ENCODE measurements at regions not wholly inside any gene's neighbourhood (a gene's known extent, or its start where the extent isn't known, plus 50 kb on each side); places are given as distances from the start of the nearest gene placed in this dataset.

GRCh38 chr2:239539083-239539775, 138.4 kb upstream of the HDAC4 start:
- Histone ChIP-seq H3K9me3 (ENCODE audit: control insufficient read depth in 2 of 2, insufficient read depth in 1 of 2, low read length in 1 of 2) (peaks cover 4 to 12% of the 10 kb centered on the region in 2 donors), H3K4me3 (ENCODE audit: low read length in 2 of 2) (no peak overlapping the region), H3K36me3 (ENCODE audit: control insufficient read depth in 2 of 2, insufficient read depth in 2 of 2, low read length in 1 of 2) (no peaks in the 10 kb centered on the region), H3K27ac (ENCODE audit: low read depth in 1 of 2, low read length in 1 of 2) (no peak overlapping the region), H3K27me3 (ENCODE audit: control insufficient read depth in 2 of 2, insufficient read depth in 1 of 2, low read length in 1 of 2) (no peaks in the 10 kb centered on the region), H3K4me1 (ENCODE audit: control insufficient read depth in 2 of 2, insufficient read depth in 2 of 2, low read length in 2 of 2) (peaks cover 6 to 12% of the 10 kb centered on the region in 2 donors)
- 90% methylated on average over 7 of the region's 7 CpGs for WGBS
- no peak for DNase-seq (ENCODE audit: low read depth in 6 of 9, low spot score in 9 of 9)

- Histone ChIP-seq H3K27me3 (ENCODE audit: control insufficient read depth in 2 of 2, insufficient read depth in 1 of 2, low read length in 1 of 2) (no peaks in the 10 kb centered on the region), H3K36me3 (ENCODE audit: control insufficient read depth in 2 of 2, insufficient read depth in 2 of 2, low read length in 1 of 2) (no peaks in the 10 kb centered on the region), H3K4me1 (ENCODE audit: control insufficient read depth in 2 of 2, insufficient read depth in 2 of 2, low read length in 2 of 2) (peaks cover 5 to 6% of the 10 kb centered on the region in 2 donors), H3K27ac (ENCODE audit: low read depth in 1 of 2, low read length in 1 of 2) (no peak overlapping the region), H3K9me3 (ENCODE audit: control insufficient read depth in 2 of 2, insufficient read depth in 1 of 2, low read length in 1 of 2) (peaks cover 4 to 12% of the 10 kb centered on the region in 2 donors), H3K4me3 (ENCODE audit: low read length in 2 of 2) (no peak overlapping the region)
- WGBS: 95% methylated on average over 10 of the region's 10 CpGs
- DNase-seq (ENCODE audit: low read depth in 6 of 9, low spot score in 9 of 9): no peak
Observed at GRCh38 chr2:239538357-239539052, 137.7 kb upstream of the HDAC4 start.

GRCh38 chr2:239537633-239538356, 137.0 kb upstream of the HDAC4 start:
- no peaks in the 10 kb centered on the region for H3K36me3 ChIP-seq (ENCODE audit: control insufficient read depth in 2 of 2, insufficient read depth in 2 of 2, low read length in 1 of 2)
- no peak overlapping the region for H3K4me3 ChIP-seq (ENCODE audit: low read length in 2 of 2)
- WGBS: 93% methylated on average over 11 of the region's 11 CpGs
- no peak for DNase-seq (ENCODE audit: low read depth in 6 of 9, low spot score in 9 of 9)
- H3K4me1 ChIP-seq (ENCODE audit: control insufficient read depth in 2 of 2, insufficient read depth in 2 of 2, low read length in 2 of 2): peaks cover 5 to 6% of the 10 kb centered on the region in 2 donors
- H3K27me3 ChIP-seq (ENCODE audit: control insufficient read depth in 2 of 2, insufficient read depth in 1 of 2, low read length in 1 of 2): no peaks in the 10 kb centered on the region
- H3K27ac ChIP-seq (ENCODE audit: low read depth in 1 of 2, low read length in 1 of 2): no peak overlapping the region
- peaks cover 4 to 12% of the 10 kb centered on the region in 2 donors for H3K9me3 ChIP-seq (ENCODE audit: control insufficient read depth in 2 of 2, insufficient read depth in 1 of 2, low read length in 1 of 2)

GRCh38 chr2:239536186-239536585, 135.4 kb upstream of the HDAC4 start:
- peaks cover 5 to 12% of the 10 kb centered on the region in 2 donors for H3K4me1 ChIP-seq (ENCODE audit: control insufficient read depth in 2 of 2, insufficient read depth in 2 of 2, low read length in 2 of 2)
- no peak for DNase-seq (ENCODE audit: low read depth in 6 of 9, low spot score in 9 of 9)
- H3K27ac ChIP-seq (ENCODE audit: low read depth in 1 of 2, low read length in 1 of 2): no peak overlapping the region
- H3K36me3 ChIP-seq (ENCODE audit: control insufficient read depth in 2 of 2, insufficient read depth in 2 of 2, low read length in 1 of 2): no peaks in the 10 kb centered on the region
- no peaks in the 10 kb centered on the region for H3K27me3 ChIP-seq (ENCODE audit: control insufficient read depth in 2 of 2, insufficient read depth in 1 of 2, low read length in 1 of 2)
- WGBS: 99% methylated on average over 10 of the region's 10 CpGs
- H3K4me3 ChIP-seq (ENCODE audit: low read length in 2 of 2): no peak overlapping the region
- H3K9me3 ChIP-seq (ENCODE audit: control insufficient read depth in 2 of 2, insufficient read depth in 1 of 2, low read length in 1 of 2): peaks cover 4 to 21% of the 10 kb centered on the region in 2 donors

GRCh38 chr2:239535413-239536144, 134.8 kb upstream of the HDAC4 start:
- DNase-seq (ENCODE audit: low read depth in 6 of 9, low spot score in 9 of 9): no peak
- Histone ChIP-seq H3K27me3 (ENCODE audit: control insufficient read depth in 2 of 2, insufficient read depth in 1 of 2, low read length in 1 of 2) (no peaks in the 10 kb centered on the region), H3K27ac (ENCODE audit: low read depth in 1 of 2, low read length in 1 of 2) (no peak overlapping the region), H3K36me3 (ENCODE audit: control insufficient read depth in 2 of 2, insufficient read depth in 2 of 2, low read length in 1 of 2) (no peaks in the 10 kb centered on the region), H3K4me1 (ENCODE audit: control insufficient read depth in 2 of 2, insufficient read depth in 2 of 2, low read length in 2 of 2) (peaks cover 5 to 12% of the 10 kb centered on the region in 2 donors), H3K9me3 (ENCODE audit: control insufficient read depth in 2 of 2, insufficient read depth in 1 of 2, low read length in 1 of 2) (peaks cover 4 to 21% of the 10 kb centered on the region in 2 donors), H3K4me3 (ENCODE audit: low read length in 2 of 2) (no peak overlapping the region)
- WGBS: 88% methylated on average over 8 of the region's 8 CpGs

GRCh38 chr2:239534581-239535412, 134.0 kb upstream of the HDAC4 start:
- peaks cover 0 to 6% of the 10 kb centered on the region in 2 donors for H3K4me1 ChIP-seq (ENCODE audit: control insufficient read depth in 2 of 2, insufficient read depth in 2 of 2, low read length in 2 of 2)
- WGBS: 91% methylated on average over 14 of the region's 14 CpGs
- H3K4me3 ChIP-seq (ENCODE audit: low read length in 2 of 2): no peak overlapping the region
- DNase-seq (ENCODE audit: low read depth in 6 of 9, low spot score in 9 of 9): no peak
- peaks cover 4 to 21% of the 10 kb centered on the region in 2 donors for H3K9me3 ChIP-seq (ENCODE audit: control insufficient read depth in 2 of 2, insufficient read depth in 1 of 2, low read length in 1 of 2)
- H3K36me3 ChIP-seq (ENCODE audit: control insufficient read depth in 2 of 2, insufficient read depth in 2 of 2, low read length in 1 of 2): no peaks in the 10 kb centered on the region
- H3K27me3 ChIP-seq (ENCODE audit: control insufficient read depth in 2 of 2, insufficient read depth in 1 of 2, low read length in 1 of 2): no peaks in the 10 kb centered on the region
- no peak overlapping the region for H3K27ac ChIP-seq (ENCODE audit: low read depth in 1 of 2, low read length in 1 of 2)

GRCh38 chr2:239533569-239534316, 132.9 kb upstream of the HDAC4 start:
- 91% methylated on average over 10 of the region's 10 CpGs for WGBS
- Histone ChIP-seq H3K27ac (ENCODE audit: low read depth in 1 of 2, low read length in 1 of 2) (no peak overlapping the region), H3K36me3 (ENCODE audit: control insufficient read depth in 2 of 2, insufficient read depth in 2 of 2, low read length in 1 of 2) (no peaks in the 10 kb centered on the region), H3K27me3 (ENCODE audit: control insufficient read depth in 2 of 2, insufficient read depth in 1 of 2, low read length in 1 of 2) (no peaks in the 10 kb centered on the region), H3K4me3 (ENCODE audit: low read length in 2 of 2) (no peak overlapping the region), H3K9me3 (ENCODE audit: control insufficient read depth in 2 of 2, insufficient read depth in 1 of 2, low read length in 1 of 2) (peaks cover 4 to 21% of the 10 kb centered on the region in 2 donors), H3K4me1 (ENCODE audit: control insufficient read depth in 2 of 2, insufficient read depth in 2 of 2, low read length in 2 of 2) (peaks cover 0 to 6% of the 10 kb centered on the region in 2 donors)
- no peak for DNase-seq (ENCODE audit: low read depth in 6 of 9, low spot score in 9 of 9)

- Histone ChIP-seq H3K36me3 (ENCODE audit: control insufficient read depth in 2 of 2, insufficient read depth in 2 of 2, low read length in 1 of 2) (no peaks in the 10 kb centered on the region), H3K4me3 (ENCODE audit: low read length in 2 of 2) (no peak overlapping the region), H3K4me1 (ENCODE audit: control insufficient read depth in 2 of 2, insufficient read depth in 2 of 2, low read length in 2 of 2) (peaks cover 0 to 6% of the 10 kb centered on the region in 2 donors), H3K9me3 (ENCODE audit: control insufficient read depth in 2 of 2, insufficient read depth in 1 of 2, low read length in 1 of 2) (peaks cover 4 to 29% of the 10 kb centered on the region in 2 donors), H3K27me3 (ENCODE audit: control insufficient read depth in 2 of 2, insufficient read depth in 1 of 2, low read length in 1 of 2) (no peaks in the 10 kb centered on the region), H3K27ac (ENCODE audit: low read depth in 1 of 2, low read length in 1 of 2) (no peak overlapping the region)
- 31% methylated on average over 10 of the region's 10 CpGs for WGBS
- no peak for DNase-seq (ENCODE audit: low read depth in 6 of 9, low spot score in 9 of 9)
Observed at GRCh38 chr2:239532859-239533258, 132.0 kb upstream of the HDAC4 start.
